C4-2B (cell line): ENCODE measurements at regions not wholly inside any gene's neighbourhood (a gene's known extent, or its start where the extent isn't known, plus 50 kb on each side); places are given as distances from the start of the nearest gene placed in this dataset.

Experiments used
- H3K27ac ChIP-seq: fragments of 450-650 bp; 2 replicates; pipeline ENCODE4 v1.5.1; 2017
- CTCF ChIP-seq: fragments of 450-650 bp; conservative IDR thresholded peaks from 2 replicates; pipeline ENCODE4 v1.5.1; 2017; ENCODE audit warnings: mild to moderate bottlenecking
- ZFX ChIP-seq: fragments of 450-650 bp; IDR thresholded peaks from 2 replicates; pipeline ENCODE4 v1.6.1; 2017

GRCh38 chr3:64905906-64906410, 218.2 kb upstream of the ADAMTS9 start:
- no peak overlapping the region for H3K27ac ChIP-seq
- TF ChIP-seq ZFX (no peak), CTCF (no peak)

DNA sequence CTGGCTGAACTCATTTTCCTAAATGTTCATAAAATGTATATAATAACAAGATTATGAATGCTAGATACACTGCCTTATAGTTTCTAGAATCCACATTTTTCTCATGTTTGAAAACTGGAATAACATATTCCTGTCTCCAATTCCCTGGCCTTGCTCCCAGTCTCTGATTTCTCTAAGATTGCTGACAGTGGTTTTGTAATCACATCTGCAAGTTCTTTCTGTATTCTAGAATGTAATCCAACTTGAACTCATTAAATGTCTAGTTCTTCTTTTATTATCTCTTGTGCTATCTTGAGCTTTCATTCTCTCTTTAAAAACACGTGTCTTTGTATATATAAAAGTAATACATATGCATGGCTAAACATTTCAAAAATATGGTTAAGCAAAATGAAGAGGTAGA, 215.2 kb upstream of the ADAMTS9 start:
- TF ChIP-seq ZFX = no peak
- no peak for TF ChIP-seq CTCF

GRCh38 chr3:64901986-64902516, 214.3 kb upstream of the ADAMTS9 start:
- no peak overlapping the region for H3K27ac ChIP-seq
- TF ChIP-seq CTCF (no peak), ZFX (no peak)

More for the DNA sequence above, 215.2 kb upstream of the ADAMTS9 start:
- H3K27ac ChIP-seq = no peak overlapping the region

- H3K27ac ChIP-seq = no peak overlapping the region
- no peak for TF ChIP-seq ZFX
- TF ChIP-seq CTCF = no peak
Observed at GRCh38 chr3:64901522-64901885, 213.7 kb upstream of the ADAMTS9 start.

- no peak overlapping the region for H3K27ac ChIP-seq
- TF ChIP-seq CTCF (no peak), ZFX (no peak)
Observed at GRCh38 chr3:64900617-64901521, 213.1 kb upstream of the ADAMTS9 start.

DNA sequence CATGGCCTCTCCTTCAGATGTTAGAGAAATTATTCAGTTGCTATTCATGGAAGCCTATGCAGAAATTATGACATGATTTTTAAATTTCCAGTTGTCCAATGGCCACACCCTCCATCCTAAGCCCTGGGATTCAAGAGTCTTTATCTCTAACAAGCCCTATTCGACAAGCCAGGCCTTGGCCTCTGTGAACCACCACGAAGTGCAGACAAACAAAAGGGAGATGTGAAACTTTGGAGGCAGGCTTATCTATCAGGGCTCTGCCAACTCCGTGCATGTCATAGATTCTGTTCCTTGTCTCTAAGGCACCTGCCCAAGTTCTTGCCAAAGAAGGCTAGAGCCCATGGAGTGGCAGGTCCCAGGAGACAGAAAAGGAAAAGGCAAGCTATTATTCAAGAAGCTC, 212.4 kb upstream of the ADAMTS9 start:
- no peak overlapping the region for H3K27ac ChIP-seq
- TF ChIP-seq ZFX (no peak), CTCF (no peak)

- no peak overlapping the region for H3K27ac ChIP-seq
Observed at GRCh38 chr3:64898941-64899340, 211.1 kb upstream of the ADAMTS9 start.

More at GRCh38 chr3:64898941-64899340, 211.1 kb upstream of the ADAMTS9 start:
- TF ChIP-seq CTCF (no peak), ZFX (no peak)
